PC-9 (cell line): ENCODE measurements at regions not wholly inside any gene's neighbourhood (a gene's known extent, or its start where the extent isn't known, plus 50 kb on each side); places are given as distances from the start of the nearest gene placed in this dataset.

Experiments
- BruUV-seq: library from RNA; stranded (reverse); fragments of 400-500 nt; replicated peaks from 2 replicates; lab custom pipeline; 2021; lab: Mats Ljungman, UMichigan
- CTCF ChIA-PET: fragments of 300-600 bp; sonication (Branson Sonifier 250); formaldehyde crosslinking; loops from one replicate; lab custom pipeline; 2022; ENCODE audit warnings: antibody characterized with exemption; lab: Charles Lee
- POLR2A ChIA-PET: fragments of 300-600 bp; sonication (Branson Sonifier 250); formaldehyde crosslinking; loops from one replicate; lab custom pipeline; 2022; ENCODE audit warnings: antibody characterized with exemption; ENCODE audit not compliant: unreplicated experiment; lab: Charles Lee
- DNase-seq, 2 experiments: peaks; one replicate each; pipeline versions ENCODE4 v3.0.0 to v3.0.0-alpha.2; 2015 to 2022; ENCODE audit warnings: mixed read lengths in 1 of 2
- H2AFZ ChIP-seq: fragments of 200-600 bp; sonication (generic); 2 replicates; pipeline ENCODE4 v1.8.1; 2017; ENCODE audit warnings: antibody characterized with exemption
- H3F3A ChIP-seq: fragments of 200-600 bp; sonication (generic); 2 replicates; pipeline ENCODE4 v1.8.1; 2017; ENCODE audit warnings: antibody characterized with exemption, mild to moderate bottlenecking, low read depth; ENCODE audit not compliant: insufficient read depth
- H3K27ac ChIP-seq: fragments of 200-600 bp; sonication (generic); 2 replicates; pipeline ENCODE4 v1.6.1; 2016; ENCODE audit warnings: mixed run types
- H3K27me3 ChIP-seq: fragments of 200-600 bp; sonication (generic); 2 replicates; pipeline ENCODE4 v1.6.1; 2016; ENCODE audit warnings: low read depth, mixed run types; ENCODE audit not compliant: insufficient read depth
- H3K36me3 ChIP-seq: fragments of 200-600 bp; sonication (generic); 2 replicates; pipeline ENCODE4 v1.6.1; 2016; ENCODE audit warnings: low read depth, mixed run types
- H3K4me1 ChIP-seq: fragments of 200-600 bp; sonication (generic); replicated peaks from 2 replicates; pipeline ENCODE4 v1.6.1; 2016; ENCODE audit warnings: mixed run types; ENCODE audit not compliant: insufficient read depth
- H3K4me2 ChIP-seq: fragments of 200-600 bp; sonication (generic); 2 replicates; pipeline ENCODE4 v1.6.1; 2017; ENCODE audit warnings: mixed run types
- H3K4me3 ChIP-seq: fragments of 200-600 bp; sonication (generic); 2 replicates; pipeline ENCODE4 v1.6.1; 2016; ENCODE audit warnings: mixed run types
- H3K79me2 ChIP-seq: fragments of 200-600 bp; sonication (generic); 2 replicates; pipeline ENCODE4 v1.6.1; 2017; ENCODE audit warnings: low read depth, mixed run types
- H3K9me2 ChIP-seq: fragments of 200-600 bp; sonication (generic); 2 replicates; pipeline ENCODE4 v1.8.1; 2017; ENCODE audit warnings: mild to moderate bottlenecking; ENCODE audit not compliant: insufficient read depth
- H3K9me3 ChIP-seq: fragments of 200-600 bp; sonication (generic); 2 replicates; pipeline ENCODE4 v1.8.1; 2016; ENCODE audit warnings: low read depth; ENCODE audit not compliant: insufficient read depth
- H4K20me1 ChIP-seq: fragments of 200-600 bp; sonication (generic); 2 replicates; pipeline ENCODE4 v1.8.1; 2017; ENCODE audit not compliant: insufficient read depth
- EZH2 ChIP-seq: fragments of 200-600 bp; sonication (generic); IDR thresholded peaks from 2 replicates; pipeline ENCODE4 v1.8.0; 2017; ENCODE audit warnings: antibody characterized with exemption, low read depth
- intact Hi-C: fragments of 100-400 bp; cut with micrococcal nuclease; formaldehyde crosslinking; loops from one replicate; pipeline ENCODE4 v1.10.0; 2022; ENCODE audit not compliant: unreplicated experiment
- TF ChIP-seq, protein P1 (sequence below): fragments of 200-600 bp; sonication (generic); conservative IDR thresholded peaks from 2 replicates; pipeline ENCODE4 v1.6.1; 2017; ENCODE audit warnings: mixed run types, antibody characterized with exemption, mild to moderate bottlenecking, moderate library complexity

GRCh38 chr2:142687509-142687908, 190.0 kb upstream of the KYNU start:
- ChIA-PET POLR2A (no interaction called here), CTCF (interaction anchor here (0.5 kb wide), 1 partner anchor 11 kb away, joined by 3 read pairs; no protein-coding TSS in a partner anchor)
- H3F3A ChIP-seq = no peaks in the 10 kb centered on the region
- intact Hi-C loops = no loop called here
- no peak overlapping the region for H2AFZ ChIP-seq
- no peak overlapping the region for H3K27ac ChIP-seq
- no TSS peak for BruUV-seq
- no peaks in the 10 kb centered on the region for H3K9me2 ChIP-seq
- no peak overlapping the region for H3K4me3 ChIP-seq
- no peak for TF ChIP-seq EZH2
- TF ChIP-seq, protein P1, sequence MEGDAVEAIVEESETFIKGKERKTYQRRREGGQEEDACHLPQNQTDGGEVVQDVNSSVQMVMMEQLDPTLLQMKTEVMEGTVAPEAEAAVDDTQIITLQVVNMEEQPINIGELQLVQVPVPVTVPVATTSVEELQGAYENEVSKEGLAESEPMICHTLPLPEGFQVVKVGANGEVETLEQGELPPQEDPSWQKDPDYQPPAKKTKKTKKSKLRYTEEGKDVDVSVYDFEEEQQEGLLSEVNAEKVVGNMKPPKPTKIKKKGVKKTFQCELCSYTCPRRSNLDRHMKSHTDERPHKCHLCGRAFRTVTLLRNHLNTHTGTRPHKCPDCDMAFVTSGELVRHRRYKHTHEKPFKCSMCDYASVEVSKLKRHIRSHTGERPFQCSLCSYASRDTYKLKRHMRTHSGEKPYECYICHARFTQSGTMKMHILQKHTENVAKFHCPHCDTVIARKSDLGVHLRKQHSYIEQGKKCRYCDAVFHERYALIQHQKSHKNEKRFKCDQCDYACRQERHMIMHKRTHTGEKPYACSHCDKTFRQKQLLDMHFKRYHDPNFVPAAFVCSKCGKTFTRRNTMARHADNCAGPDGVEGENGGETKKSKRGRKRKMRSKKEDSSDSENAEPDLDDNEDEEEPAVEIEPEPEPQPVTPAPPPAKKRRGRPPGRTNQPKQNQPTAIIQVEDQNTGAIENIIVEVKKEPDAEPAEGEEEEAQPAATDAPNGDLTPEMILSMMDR = no peak
- DNase-seq = no peak
- H3K36me3 ChIP-seq = no peaks in the 10 kb centered on the region
- H4K20me1 ChIP-seq = no peaks in the 10 kb centered on the region
- no peaks in the 10 kb centered on the region for H3K79me2 ChIP-seq
- no peaks in the 10 kb centered on the region for H3K27me3 ChIP-seq
- H3K9me3 ChIP-seq = peaks cover 3% of the 10 kb centered on the region
- H3K4me2 ChIP-seq = no peak overlapping the region
- no peaks in the 10 kb centered on the region for H3K4me1 ChIP-seq

- CTCF ChIA-PET = no interaction called here
These were observed 190.4 kb upstream of the KYNU start for GRCh38 chr2:142687075-142687474.

DNA sequence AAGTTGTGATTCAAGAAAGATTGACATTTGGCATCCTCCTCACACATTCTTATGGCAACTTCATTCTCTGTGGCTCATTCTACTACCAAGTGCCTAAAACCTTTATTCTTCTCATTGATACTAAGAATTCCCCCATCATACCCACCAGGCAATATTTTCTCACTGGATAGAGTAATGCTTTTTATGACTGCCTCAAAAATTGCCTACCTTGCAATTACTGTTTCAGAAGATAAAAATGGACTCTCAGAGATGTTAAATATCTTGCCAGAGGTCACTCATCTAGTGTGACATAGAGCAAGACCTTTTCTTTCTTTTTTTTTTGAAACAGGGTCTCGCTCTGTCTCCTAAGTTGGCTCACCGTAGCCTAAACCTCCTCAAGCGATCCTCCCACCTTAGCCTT, 192.8 kb upstream of the KYNU start:
- intact Hi-C loops = loop anchor here (5.0 kb wide), 1 partner anchor 193 kb away; the partner anchor contains the start of gene KYNU
- CTCF ChIA-PET = no interaction called here
- Histone ChIP-seq H3K4me3 (no peak overlapping the region), H3K4me1 (no peaks in the 10 kb centered on the region), H3F3A (no peaks in the 10 kb centered on the region), H4K20me1 (no peaks in the 10 kb centered on the region), H3K9me3 (no peaks in the 10 kb centered on the region), H3K9me2 (no peaks in the 10 kb centered on the region), H3K27me3 (no peaks in the 10 kb centered on the region), H3K27ac (no peak overlapping the region), H3K4me2 (no peak overlapping the region), H3K36me3 (no peaks in the 10 kb centered on the region), H2AFZ (no peak overlapping the region), H3K79me2 (no peaks in the 10 kb centered on the region)
- no peak for TF ChIP-seq EZH2
- TF ChIP-seq, protein P1 = no peak
- no peak for DNase-seq
- BruUV-seq = no TSS peak
- POLR2A ChIA-PET = no interaction called here

More at GRCh38 chr2:142687075-142687474, 190.4 kb upstream of the KYNU start:
- H4K20me1 ChIP-seq = no peaks in the 10 kb centered on the region
- no peaks in the 10 kb centered on the region for H3K79me2 ChIP-seq
- POLR2A ChIA-PET = no interaction called here
- no peaks in the 10 kb centered on the region for H3K27me3 ChIP-seq
- DNase-seq = no peak
- no peak overlapping the region for H3K4me3 ChIP-seq
- intact Hi-C loops = no loop called here
- H3F3A ChIP-seq = no peaks in the 10 kb centered on the region
- BruUV-seq = no TSS peak
- no peak overlapping the region for H3K4me2 ChIP-seq
- H3K27ac ChIP-seq = no peak overlapping the region
- H2AFZ ChIP-seq = no peak overlapping the region
- H3K36me3 ChIP-seq = no peaks in the 10 kb centered on the region
- no peaks in the 10 kb centered on the region; the same call in 1 of the 2 replicates for H3K9me3 ChIP-seq
- no peaks in the 10 kb centered on the region for H3K4me1 ChIP-seq
- H3K9me2 ChIP-seq = no peaks in the 10 kb centered on the region
- TF ChIP-seq, protein P1 = no peak
